ENCODE measurements at regions not wholly inside any gene's neighbourhood (a gene's known extent, or its start where the extent isn't known, plus 50 kb on each side); places are given as distances from the start of the nearest gene placed in this dataset.

DNA sequence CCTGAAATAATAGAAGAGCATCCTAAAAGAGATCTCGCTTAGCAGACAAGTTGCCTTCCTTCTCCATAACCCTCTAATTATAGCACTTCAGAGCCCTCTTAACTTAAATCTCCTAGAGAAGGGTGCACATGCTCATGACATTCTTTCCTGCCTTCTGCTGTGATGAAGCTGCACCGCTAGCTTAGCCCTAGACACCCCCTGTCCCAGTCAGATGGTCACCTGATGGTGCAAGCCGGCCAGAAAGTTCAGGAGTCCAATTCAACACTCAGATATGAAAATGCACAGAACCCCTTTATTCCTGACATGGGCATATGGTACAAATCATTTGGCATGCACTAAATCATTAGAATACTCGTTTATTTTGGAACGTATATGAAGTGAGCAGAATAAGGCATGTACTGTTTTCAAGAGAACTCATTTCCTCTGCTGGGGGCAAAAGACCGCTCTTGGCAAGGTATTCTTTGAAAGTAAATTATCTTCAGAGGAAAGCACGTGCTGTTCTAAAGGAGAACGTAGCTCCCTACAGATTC is 420.4 kb upstream of the PROK2 start:
- Mint-ChIP-seq H3K4me3 (no peak overlapping the region), H3K4me1 (no peaks in the 10 kb centered on the region), H3K27me3 (peaks cover 12% of the 10 kb centered on the region), H3K9me3 (peaks cover 7% of the 10 kb centered on the region), H3K36me3 (peaks cover 2% of the 10 kb centered on the region), H3K27ac (no peak overlapping the region)
- no peak for DNase-seq

DNA sequence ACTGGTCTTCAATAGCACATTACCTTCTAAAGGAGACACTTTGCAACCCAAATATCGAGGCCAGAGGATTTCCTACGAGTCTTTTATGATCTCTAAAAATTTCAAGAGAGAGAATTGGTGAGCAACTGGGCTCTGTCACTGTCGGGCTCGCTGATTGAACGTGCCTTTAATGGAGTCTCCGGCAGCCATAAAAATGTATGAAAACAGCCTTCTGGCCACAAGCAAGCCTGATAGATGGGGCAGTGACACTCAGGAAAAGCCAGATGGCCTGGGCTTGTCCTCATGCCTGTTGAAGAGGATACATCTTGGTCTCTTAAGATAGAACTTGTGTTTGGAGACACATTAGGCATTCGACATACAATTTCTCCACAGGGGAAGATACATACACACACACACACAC is 419.5 kb upstream of the PROK2 start:
- Mint-ChIP-seq H3K4me3 (no peak overlapping the region), H3K27me3 (peaks cover 12% of the 10 kb centered on the region)
- no peak for DNase-seq

DNA sequence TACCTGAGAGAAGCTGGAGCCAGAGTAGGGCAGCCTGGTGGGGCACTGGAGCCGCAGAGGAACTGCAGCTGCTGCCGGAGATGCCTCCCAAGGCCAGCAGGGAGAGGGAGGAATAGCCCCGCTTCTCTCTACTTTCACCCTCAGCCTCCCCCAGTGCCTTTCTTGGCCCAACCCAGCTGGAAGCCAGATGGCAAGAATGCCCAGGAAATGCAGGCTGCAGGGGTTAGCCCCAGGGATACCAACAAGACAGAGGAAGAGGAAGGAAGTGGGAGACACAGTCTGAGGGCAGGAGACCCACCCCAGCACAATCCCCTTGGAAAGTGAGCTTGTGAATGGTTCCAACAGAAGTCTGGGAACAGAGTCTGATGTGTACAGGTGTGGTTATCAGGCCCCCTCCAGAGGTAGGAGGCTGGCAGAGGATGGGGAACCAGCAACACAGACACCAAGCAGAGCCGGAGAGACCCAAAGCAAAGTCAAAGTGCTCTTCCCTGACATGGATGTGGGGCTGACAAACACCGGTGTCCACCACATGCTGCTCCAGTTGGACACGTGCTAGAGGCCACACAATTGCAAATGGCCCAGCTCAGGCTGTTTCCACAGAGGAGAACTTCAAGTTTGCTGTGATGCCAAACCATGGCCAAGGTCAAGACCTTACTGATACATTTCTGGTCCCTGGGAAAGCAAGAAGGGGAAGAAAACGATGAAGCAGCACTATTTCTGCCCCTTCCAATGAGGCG is 418.8 kb upstream of the PROK2 start:
- Mint-ChIP-seq H3K27ac (no peak overlapping the region), H3K27me3 (peaks cover 12% of the 10 kb centered on the region), H3K36me3 (peaks cover 5% of the 10 kb centered on the region), H3K4me1 (no peaks in the 10 kb centered on the region), H3K9me3 (peaks cover 13% of the 10 kb centered on the region), H3K4me3 (no peak overlapping the region)
- DNase-seq, result no peak

More for the DNA sequence above, 419.5 kb upstream of the PROK2 start:
- Mint-ChIP-seq H3K9me3 (peaks cover 13% of the 10 kb centered on the region), H3K36me3 (peaks cover 5% of the 10 kb centered on the region), H3K4me1 (no peaks in the 10 kb centered on the region), H3K27ac (no peak overlapping the region)

DNA sequence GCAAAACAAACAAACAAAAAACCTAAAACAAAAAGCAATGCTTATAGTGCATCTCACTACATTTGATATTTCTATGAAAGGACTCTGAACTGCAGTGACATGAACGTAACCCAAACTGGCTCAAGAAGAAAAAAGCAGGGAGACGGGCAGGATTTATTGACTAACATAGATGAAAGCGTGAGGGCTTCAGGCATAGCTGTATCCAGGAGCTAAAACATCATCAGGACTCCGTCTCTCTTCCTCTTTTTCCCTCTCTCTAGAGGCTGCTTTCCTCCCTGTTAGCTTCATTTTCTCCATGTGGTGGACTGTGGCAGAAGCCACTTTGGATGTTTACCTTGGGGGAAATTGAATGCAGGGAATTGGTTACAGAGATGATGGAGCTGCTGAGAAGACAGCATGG is 418.2 kb upstream of the PROK2 start:
- no peak for DNase-seq
- H3K4me1 Mint-ChIP-seq, result no peaks in the 10 kb centered on the region
- H3K27ac Mint-ChIP-seq, result no peak overlapping the region
- peaks cover 13% of the 10 kb centered on the region for H3K9me3 Mint-ChIP-seq
- peaks cover 12% of the 10 kb centered on the region for H3K27me3 Mint-ChIP-seq
- no peak overlapping the region for H3K4me3 Mint-ChIP-seq
- peaks cover 5% of the 10 kb centered on the region for H3K36me3 Mint-ChIP-seq

DNA sequence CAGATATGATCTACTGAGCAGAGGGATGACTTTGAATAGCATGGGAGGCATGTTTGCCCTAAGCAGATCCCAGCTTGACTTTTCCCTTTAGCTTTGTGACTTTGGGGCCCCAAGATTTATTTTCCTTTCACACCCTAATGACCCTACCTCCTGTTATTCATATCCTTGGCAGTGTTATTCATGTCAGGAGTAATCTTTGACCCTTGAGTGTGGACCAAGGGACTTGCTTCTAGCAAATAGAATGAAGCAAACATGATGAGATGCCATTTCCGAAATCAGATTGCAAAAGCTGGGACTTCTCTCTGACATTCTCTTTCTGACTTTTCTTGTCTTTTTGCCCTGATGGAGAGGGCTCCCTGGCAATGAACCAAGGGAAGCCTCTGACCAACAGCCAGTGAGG is 415.4 kb upstream of the PROK2 start:
- H3K36me3 Mint-ChIP-seq, result peaks cover 5% of the 10 kb centered on the region

DNA sequence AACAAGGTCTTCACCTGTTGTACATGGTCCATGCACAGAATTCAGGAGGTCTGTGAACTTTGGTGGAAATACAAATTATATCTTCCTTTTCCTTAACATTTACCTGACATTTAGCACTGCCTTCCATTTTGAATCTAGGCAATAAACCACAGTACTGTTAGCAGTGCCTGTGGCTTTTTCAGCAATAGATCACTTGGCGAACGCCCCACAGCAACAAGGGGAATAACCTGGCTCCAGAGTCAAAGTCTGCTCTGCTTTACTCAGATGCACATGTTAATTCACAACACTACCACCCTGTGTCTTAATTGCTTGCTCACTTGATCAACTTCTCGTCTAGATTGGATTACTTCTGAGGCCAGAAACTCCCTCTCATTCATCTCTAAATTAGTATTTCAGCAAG is 414.6 kb upstream of the PROK2 start:
- peaks cover 5% of the 10 kb centered on the region for H3K36me3 Mint-ChIP-seq
- no peaks in the 10 kb centered on the region for H3K4me1 Mint-ChIP-seq
- H3K27me3 Mint-ChIP-seq, result peaks cover 12% of the 10 kb centered on the region
- no peak for DNase-seq
- peaks cover 13% of the 10 kb centered on the region for H3K9me3 Mint-ChIP-seq
- H3K27ac Mint-ChIP-seq, result no peak overlapping the region
- H3K4me3 Mint-ChIP-seq, result no peak overlapping the region

More for the DNA sequence above, 415.4 kb upstream of the PROK2 start:
- Mint-ChIP-seq H3K4me3 (no peak overlapping the region), H3K27me3 (peaks cover 12% of the 10 kb centered on the region), H3K9me3 (peaks cover 13% of the 10 kb centered on the region), H3K27ac (no peak overlapping the region), H3K4me1 (no peaks in the 10 kb centered on the region)
- DNase-seq, result no peak

DNA sequence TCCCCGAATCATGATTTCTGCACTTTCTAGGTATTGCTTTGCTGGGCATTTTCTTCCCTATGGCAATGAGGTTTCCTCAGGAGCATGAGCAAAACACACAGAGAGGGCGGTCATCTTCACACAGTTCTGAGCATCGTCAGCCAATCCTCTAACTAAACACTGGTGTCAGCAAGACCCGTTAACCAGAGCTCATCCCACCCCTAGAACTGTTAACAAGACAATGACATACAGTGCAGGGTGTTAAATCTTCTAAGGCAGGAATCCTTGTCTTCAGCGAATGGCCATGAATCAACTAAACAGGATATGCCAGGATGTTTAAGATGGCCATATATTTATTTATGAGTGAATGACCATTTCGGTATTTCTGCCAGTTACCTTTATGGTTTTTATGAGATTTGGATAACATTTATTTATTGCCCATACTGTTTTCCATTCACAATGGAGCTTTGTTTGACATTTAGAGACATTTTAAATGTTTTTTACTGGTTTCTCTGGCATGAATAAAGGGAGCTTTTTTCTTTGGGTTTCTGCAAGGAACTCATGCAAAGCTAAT is 411.5 kb upstream of the PROK2 start:
- Mint-ChIP-seq H3K27ac (no peak overlapping the region), H3K36me3 (peaks cover 7% of the 10 kb centered on the region), H3K4me3 (no peak overlapping the region), H3K27me3 (peaks cover under 1% of the 10 kb centered on the region), H3K9me3 (peaks cover 19% of the 10 kb centered on the region), H3K4me1 (no peaks in the 10 kb centered on the region)
- no peak for DNase-seq

DNA sequence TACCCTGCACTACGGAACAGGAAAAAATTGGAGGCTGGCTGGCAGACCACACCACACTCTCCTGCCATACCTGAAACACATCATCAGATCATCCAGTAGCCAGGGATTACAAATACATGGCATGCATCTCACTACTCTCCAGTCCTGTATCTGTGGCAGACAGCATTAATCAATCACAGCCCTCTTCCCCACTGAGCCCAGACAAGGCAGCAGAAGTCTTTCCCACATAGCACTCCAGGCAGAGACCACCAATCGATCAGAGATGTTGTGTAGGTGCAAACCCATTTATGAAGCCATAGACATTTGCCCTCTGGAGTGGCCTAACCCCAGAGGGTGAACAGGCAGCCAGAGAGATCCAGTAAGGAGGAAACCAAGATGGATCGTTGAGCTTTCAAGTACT is 410.9 kb upstream of the PROK2 start:
- peaks cover 17% of the 10 kb centered on the region for H3K9me3 Mint-ChIP-seq
- H3K27ac Mint-ChIP-seq, result no peak overlapping the region
- no peak overlapping the region for H3K4me3 Mint-ChIP-seq
- no peak for DNase-seq
- peaks cover 7% of the 10 kb centered on the region for H3K36me3 Mint-ChIP-seq
- no peaks in the 10 kb centered on the region for H3K27me3 Mint-ChIP-seq
- no peaks in the 10 kb centered on the region for H3K4me1 Mint-ChIP-seq

DNA sequence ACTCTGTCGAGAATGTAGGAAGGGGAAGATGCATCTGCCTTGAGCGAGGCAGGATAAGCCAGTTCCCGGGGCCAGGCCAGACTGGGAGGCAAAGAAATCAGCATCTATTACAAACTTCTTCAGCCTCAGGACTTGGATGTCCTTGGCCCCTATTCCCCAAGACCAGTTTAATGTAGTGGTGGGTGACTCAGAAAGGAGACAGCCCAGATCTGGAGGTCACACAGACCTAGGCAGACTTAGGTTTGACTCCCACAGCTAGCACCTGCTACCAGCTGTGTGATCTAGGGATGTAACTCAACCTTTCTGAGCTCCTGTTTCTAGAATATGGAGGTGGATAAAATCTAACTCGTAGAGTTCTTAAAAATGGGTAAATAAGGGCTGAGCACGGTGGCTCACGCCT is 409.5 kb upstream of the PROK2 start:
- peaks cover 10% of the 10 kb centered on the region for H3K9me3 Mint-ChIP-seq
- no peak for DNase-seq
- H3K4me1 Mint-ChIP-seq, result no peaks in the 10 kb centered on the region
- H3K27ac Mint-ChIP-seq, result no peak overlapping the region
- no peaks in the 10 kb centered on the region for H3K27me3 Mint-ChIP-seq
- no peak overlapping the region for H3K4me3 Mint-ChIP-seq
- peaks cover 3% of the 10 kb centered on the region for H3K36me3 Mint-ChIP-seq

DNA sequence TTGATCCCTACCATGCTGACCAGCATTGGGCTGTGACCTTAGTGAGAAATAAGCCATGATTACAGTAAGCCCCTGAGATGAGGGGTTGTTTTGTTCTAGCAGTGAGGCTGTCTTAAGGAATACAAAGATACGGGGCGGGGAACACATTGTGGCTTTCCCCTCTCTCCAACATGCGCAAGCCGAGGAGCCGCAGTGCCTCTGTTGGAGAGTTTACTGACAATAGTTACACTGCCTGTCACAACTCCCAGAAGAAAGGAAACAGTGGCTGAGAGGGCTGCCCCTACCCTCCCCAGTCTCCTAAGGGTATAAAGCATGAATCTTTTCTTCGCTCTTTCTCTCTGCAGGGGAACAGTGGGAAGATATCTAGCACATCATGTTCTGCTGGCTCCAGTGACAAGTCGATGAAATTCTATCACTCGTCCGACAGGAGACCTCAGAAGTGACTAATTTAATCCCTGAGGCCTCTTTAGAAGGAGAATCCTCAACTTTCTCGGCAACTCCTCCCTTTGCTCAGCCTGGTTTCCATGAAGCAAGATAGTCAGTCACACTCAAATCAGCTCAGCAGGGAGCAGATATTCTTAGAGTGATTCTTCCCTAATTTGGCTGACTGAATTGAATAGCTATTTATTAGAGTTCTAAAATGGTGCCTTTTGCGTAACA is 409.0 kb upstream of the PROK2 start:
- no peaks in the 10 kb centered on the region for H3K27me3 Mint-ChIP-seq
- H3K4me3 Mint-ChIP-seq, result no peak overlapping the region
- H3K4me1 Mint-ChIP-seq, result no peaks in the 10 kb centered on the region
- peaks cover 10% of the 10 kb centered on the region for H3K9me3 Mint-ChIP-seq
- H3K27ac Mint-ChIP-seq, result no peak overlapping the region
- no peak for DNase-seq
- H3K36me3 Mint-ChIP-seq, result peaks cover 3% of the 10 kb centered on the region

DNA sequence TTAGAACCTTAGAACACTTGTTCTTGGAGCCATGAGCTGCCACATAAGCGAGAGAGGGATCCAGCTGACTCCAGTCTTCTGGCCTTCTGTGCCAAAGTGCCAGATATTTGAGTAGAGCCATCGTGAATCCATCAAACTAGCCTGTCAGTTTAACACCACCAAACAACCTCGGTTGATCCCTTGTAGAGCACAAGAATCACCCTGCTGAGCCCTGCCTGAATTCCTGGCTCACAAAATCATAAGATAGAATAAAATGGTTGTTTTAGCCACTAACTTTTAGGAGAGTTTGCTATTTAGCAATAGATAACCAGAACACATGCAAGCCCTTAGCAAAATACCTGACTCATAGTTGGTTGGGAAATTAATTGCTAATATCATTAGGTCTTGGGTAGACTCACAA is 407.6 kb upstream of the PROK2 start:
- H3K9me3 Mint-ChIP-seq, result peaks cover 10% of the 10 kb centered on the region
- H3K27ac Mint-ChIP-seq, result no peak overlapping the region
- no peaks in the 10 kb centered on the region for H3K4me1 Mint-ChIP-seq
- no peak overlapping the region for H3K4me3 Mint-ChIP-seq
- H3K27me3 Mint-ChIP-seq, result no peaks in the 10 kb centered on the region
- DNase-seq, result no peak
- H3K36me3 Mint-ChIP-seq, result peaks cover 3% of the 10 kb centered on the region

DNA sequence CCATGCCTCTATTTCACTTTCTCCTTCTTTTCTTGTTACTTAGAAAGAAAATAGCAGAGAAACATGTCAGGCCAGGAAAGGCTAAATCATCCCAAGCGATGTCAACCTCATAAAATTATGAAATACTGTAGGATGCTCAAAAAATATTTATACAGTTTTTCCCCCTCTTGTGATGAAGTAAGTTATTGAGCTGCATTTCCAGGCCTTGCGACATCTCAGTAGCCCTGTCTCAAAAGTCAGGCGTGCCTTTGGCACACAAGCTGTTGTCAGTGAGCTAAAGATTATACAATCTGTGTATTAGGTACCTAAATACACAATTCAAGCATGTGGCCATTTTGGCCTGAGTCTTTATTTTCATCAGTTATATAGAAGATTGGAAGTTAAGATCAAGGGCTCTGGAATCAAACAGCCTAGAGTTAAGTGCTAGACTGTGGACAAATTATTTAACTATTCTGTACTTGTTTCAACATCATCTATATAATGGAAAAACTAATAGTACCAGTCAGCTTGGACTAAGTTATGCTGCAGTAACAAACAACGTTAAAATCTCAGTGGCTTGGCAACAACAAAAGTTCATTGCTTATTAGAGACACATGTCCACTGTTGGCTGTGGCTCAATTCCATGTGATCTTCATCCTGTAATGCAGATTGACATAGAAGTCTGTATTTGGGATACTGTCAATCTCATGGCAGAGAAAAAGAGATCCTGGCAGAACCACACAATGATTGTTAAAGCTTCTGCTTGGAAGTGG is 406.4 kb upstream of the PROK2 start:
- Mint-ChIP-seq H3K27ac (no peak overlapping the region), H3K4me3 (no peak overlapping the region), H3K9me3 (peaks cover 10% of the 10 kb centered on the region), H3K4me1 (peaks cover 6% of the 10 kb centered on the region), H3K27me3 (no peaks in the 10 kb centered on the region), H3K36me3 (peaks cover 3% of the 10 kb centered on the region)
- no peak for DNase-seq

DNA sequence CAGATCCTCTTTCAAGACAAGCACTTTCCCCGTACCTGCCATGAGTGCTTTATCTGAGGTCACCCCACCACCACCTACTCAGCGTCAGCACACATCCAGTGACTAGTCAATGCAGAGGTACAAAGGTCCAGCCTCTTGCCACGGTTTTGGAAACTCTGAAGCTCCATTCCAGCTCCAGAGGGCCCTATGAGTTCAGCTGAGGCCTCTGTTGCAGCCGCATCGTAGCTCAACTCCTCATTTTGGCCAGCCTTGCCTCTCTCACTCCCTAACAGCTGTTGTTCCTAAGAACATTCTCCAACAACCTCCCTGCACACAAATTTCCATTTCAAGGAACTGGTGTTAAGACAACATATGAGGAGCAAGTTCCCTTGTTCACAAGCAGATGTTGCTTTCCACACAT is 405.1 kb upstream of the PROK2 start:
- H3K27me3 Mint-ChIP-seq, result no peaks in the 10 kb centered on the region
- H3K36me3 Mint-ChIP-seq, result peaks cover 3% of the 10 kb centered on the region

DNA sequence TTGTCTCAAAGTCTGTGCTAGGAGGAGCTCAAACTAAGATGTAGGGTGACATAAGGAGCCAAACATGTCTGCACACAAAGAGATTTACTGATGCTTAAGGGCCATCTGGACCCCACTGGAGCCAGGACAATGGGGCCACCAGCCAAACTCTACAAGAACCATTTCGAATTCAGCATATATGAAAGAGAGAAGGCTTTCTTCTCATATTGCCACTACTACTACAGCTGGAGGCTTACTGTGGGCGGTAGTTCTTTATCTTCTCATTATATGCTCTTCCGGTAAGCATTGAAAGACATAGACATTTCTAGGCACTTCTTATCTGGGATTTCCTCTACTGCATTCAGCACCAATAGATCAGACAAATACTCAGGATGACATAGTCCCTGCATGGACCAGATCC is 404.4 kb upstream of the PROK2 start:
- Mint-ChIP-seq H3K4me1 (peaks cover 10% of the 10 kb centered on the region), H3K27me3 (no peaks in the 10 kb centered on the region), H3K4me3 (no peak overlapping the region), H3K27ac (no peak overlapping the region), H3K36me3 (peaks cover 3% of the 10 kb centered on the region), H3K9me3 (peaks cover 10% of the 10 kb centered on the region)
- no peak for DNase-seq

More for the DNA sequence above, 405.1 kb upstream of the PROK2 start:
- no peak overlapping the region for H3K4me3 Mint-ChIP-seq
- no peak for DNase-seq
- peaks cover 10% of the 10 kb centered on the region for H3K9me3 Mint-ChIP-seq
- no peak overlapping the region for H3K27ac Mint-ChIP-seq
- peaks cover 10% of the 10 kb centered on the region for H3K4me1 Mint-ChIP-seq

DNA sequence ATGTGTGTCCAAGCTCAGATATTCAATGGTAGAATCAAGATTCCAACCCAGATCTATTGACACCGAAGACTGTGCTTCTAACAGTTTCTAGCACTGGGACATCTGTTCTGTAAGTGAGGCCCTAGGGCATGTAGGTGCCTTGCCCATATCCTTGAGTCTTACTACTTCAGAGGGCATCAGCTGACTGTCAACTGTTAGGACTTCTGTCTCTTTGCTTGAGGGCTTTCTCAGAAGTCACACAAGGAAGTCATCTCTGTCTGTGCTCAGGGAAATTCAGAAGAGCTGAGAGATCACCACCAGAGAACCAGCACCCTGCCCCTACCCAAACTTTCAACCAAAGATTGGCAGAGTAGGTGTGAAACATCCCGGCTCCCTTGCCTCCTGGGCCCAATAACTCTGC is 403.6 kb upstream of the PROK2 start:
- Mint-ChIP-seq H3K36me3 (peaks cover 3% of the 10 kb centered on the region), H3K9me3 (peaks cover 10% of the 10 kb centered on the region), H3K27me3 (no peaks in the 10 kb centered on the region), H3K4me3 (no peak overlapping the region), H3K27ac (no peak overlapping the region), H3K4me1 (peaks cover 10% of the 10 kb centered on the region)
- no peak for DNase-seq

All from activated naive CD8-positive, alpha-beta T cell treated with anti-CD3 and anti-CD28 coated beads for 36 hours (primary cell).